Activated T-helper 1 cell treated with anti-CD3 and anti-CD28 coated beads, Interleukin-12 subunit alpha, Interleukin-12 subunit beta, Interleukin-2, Interleukin-4 antibody, amounts not matched to agents 30 ng/mL and 10 ng/mL and 1 ng/mL, durations not matched to agents 14 hours and 24 hours and 36 hours (primary cell): ENCODE measurements at regions not wholly inside any gene's neighbourhood (a gene's known extent, or its start where the extent isn't known, plus 50 kb on each side); places are given as distances from the start of the nearest gene placed in this dataset.

ENCODE experiments used
- DNase-seq: peaks from one replicate; pipeline ENCODE4 v3.0.0; 2021; ENCODE audit warnings: low spot score
- H3K27ac Mint-ChIP-seq: one replicate; pipeline ENCODE4 v1.8.0; 2021; ENCODE audit warnings: mild to moderate bottlenecking, mixed read lengths
- H3K27me3 Mint-ChIP-seq: one replicate; pipeline ENCODE4 v1.8.0; 2022; ENCODE audit warnings: mild to moderate bottlenecking, moderate library complexity, mixed read lengths; ENCODE audit not compliant: insufficient read depth
- H3K36me3 Mint-ChIP-seq: one replicate; pipeline ENCODE4 v1.8.0; 2021; ENCODE audit warnings: low read depth, mixed read lengths
- H3K4me1 Mint-ChIP-seq: one replicate; pipeline ENCODE4 v1.8.0; 2021; ENCODE audit warnings: low read depth, mixed read lengths
- H3K4me3 Mint-ChIP-seq: one replicate; pipeline ENCODE4 v1.8.0; 2021; ENCODE audit warnings: mild to moderate bottlenecking, moderate library complexity, mixed read lengths
- H3K9me3 Mint-ChIP-seq: one replicate; pipeline ENCODE4 v1.8.0; 2021; ENCODE audit warnings: mixed read lengths
- intact Hi-C: fragments of 100-400 bp; cut with micrococcal nuclease; formaldehyde crosslinking; loops from one replicate; pipeline ENCODE4 v1.15.1; 2024

DNA sequence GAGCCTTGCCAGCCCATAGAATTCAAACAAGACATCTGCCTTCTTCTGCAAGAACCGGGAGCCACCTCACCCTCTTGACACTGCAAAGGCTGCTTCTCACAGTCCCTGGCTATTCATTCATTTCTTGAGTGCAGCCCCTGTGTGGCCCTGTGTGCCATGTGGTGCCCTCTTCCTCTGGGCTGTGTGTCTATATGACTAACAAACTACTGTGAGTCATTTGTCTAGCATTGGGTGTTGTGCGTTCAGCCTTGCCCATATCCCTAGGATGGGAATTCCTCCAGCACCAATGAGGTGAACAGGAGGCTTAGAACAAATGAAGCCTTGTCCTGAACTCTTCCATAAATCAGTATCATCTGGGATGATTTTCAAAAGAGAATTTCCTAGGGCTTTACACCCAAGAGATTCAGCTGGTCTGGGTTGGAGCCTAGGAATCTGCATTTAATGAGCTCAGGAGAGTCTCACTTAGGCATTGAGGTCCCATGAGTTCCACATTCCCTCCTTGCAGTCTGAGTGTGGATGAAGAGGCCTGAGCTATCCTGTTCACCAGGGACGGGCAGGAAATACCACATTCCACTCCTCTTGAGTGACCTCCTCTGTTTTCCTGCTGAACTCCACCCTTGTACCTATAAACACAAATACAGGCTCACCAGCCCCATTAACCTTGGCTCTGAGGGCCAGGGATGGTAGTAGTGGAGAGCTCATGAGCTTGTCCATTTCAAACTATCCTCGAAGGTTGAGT lies 308.7 kb upstream of the N4BP1 start:
- H3K27ac Mint-ChIP-seq, result no peak overlapping the region

GRCh38 chr16:48916566-48916965 lies 306.6 kb upstream of the N4BP1 start:
- Mint-ChIP-seq H3K9me3 (no peaks in the 10 kb centered on the region), H3K4me3 (no peak overlapping the region), H3K27ac (no peak overlapping the region), H3K36me3 (no peaks in the 10 kb centered on the region), H3K27me3 (no peaks in the 10 kb centered on the region), H3K4me1 (no peaks in the 10 kb centered on the region)
- no peak for DNase-seq
- intact Hi-C loops, result no loop called here

More for the DNA sequence above, 308.7 kb upstream of the N4BP1 start:
- no peak for DNase-seq
- Mint-ChIP-seq H3K27me3 (no peaks in the 10 kb centered on the region), H3K9me3 (no peaks in the 10 kb centered on the region), H3K4me3 (no peak overlapping the region), H3K4me1 (no peaks in the 10 kb centered on the region), H3K36me3 (no peaks in the 10 kb centered on the region)
- intact Hi-C loops, result no loop called here

DNA sequence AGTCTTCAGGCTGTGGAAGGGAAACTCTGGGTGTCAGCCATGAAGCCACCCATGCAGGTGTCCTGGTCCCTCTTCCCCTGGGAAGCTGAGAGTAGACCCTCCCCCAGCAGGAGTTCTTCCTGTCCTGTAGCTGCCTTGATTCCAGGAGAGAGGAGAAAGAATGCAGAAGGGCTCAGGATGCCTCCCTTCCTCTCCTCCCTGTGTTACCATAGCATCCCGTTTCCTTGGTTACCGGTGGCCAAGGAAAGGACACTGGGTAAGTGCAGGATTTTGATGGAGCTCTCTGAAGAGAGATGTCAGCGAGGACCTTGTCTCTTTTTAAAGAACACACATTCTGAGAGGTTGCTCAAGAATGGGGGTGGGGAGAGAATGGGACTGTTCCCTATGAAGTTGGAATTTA lies 304.1 kb upstream of the N4BP1 start:
- no peak for DNase-seq
- H3K27ac Mint-ChIP-seq, result no peak overlapping the region
- no peaks in the 10 kb centered on the region for H3K9me3 Mint-ChIP-seq
- no peak overlapping the region for H3K4me3 Mint-ChIP-seq
- no peaks in the 10 kb centered on the region for H3K4me1 Mint-ChIP-seq
- no peaks in the 10 kb centered on the region for H3K36me3 Mint-ChIP-seq
- H3K27me3 Mint-ChIP-seq, result no peaks in the 10 kb centered on the region
- intact Hi-C loops, result no loop called here

DNA sequence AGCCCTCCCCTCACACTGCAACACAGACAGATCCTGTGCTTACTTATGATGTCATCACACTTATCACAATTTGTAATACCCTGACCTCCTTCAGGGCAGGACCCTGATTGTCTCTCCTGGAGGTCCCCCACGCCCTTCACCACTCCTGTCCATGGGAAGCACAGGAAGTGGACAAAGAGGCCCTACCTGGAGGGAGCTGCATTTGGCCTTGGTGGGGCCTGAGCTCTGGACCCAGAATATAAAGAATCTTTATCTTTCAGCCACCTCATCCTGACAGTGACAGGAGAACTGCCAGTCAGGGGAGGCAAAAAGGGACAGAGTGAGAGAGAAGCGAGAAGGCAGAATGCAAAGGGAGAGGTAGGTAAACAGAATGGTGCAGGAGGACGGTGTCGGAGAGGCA lies 303.4 kb upstream of the N4BP1 start:
- no peak for DNase-seq
- Mint-ChIP-seq H3K27me3 (no peaks in the 10 kb centered on the region), H3K27ac (no peak overlapping the region), H3K9me3 (no peaks in the 10 kb centered on the region), H3K36me3 (no peaks in the 10 kb centered on the region), H3K4me3 (no peak overlapping the region), H3K4me1 (no peaks in the 10 kb centered on the region)
- intact Hi-C loops, result no loop called here

DNA sequence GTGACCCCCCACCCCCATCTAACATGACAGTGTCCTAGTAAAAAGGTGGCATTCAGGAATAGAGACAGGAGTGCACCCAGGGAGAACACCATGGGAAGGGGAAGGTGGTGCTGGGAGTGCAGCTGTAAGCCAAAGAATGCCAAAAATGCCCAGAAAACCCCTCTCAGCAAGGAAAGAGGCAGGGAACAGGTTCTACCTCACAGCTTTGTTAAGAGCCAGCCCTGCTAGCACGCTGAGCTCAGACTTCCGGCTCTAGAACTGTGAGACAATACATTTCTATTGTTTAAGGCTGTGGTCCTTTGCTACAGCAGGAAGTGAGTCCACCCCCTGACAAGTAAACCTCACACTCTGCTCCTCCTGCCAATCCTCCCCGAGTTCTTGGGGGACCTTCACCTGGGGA lies 302.4 kb upstream of the N4BP1 start:
- Mint-ChIP-seq H3K9me3 (no peaks in the 10 kb centered on the region), H3K4me1 (no peaks in the 10 kb centered on the region), H3K36me3 (no peaks in the 10 kb centered on the region), H3K27ac (no peak overlapping the region), H3K4me3 (no peak overlapping the region), H3K27me3 (peaks cover 1% of the 10 kb centered on the region)
- intact Hi-C loops, result no loop called here
- no peak for DNase-seq

DNA sequence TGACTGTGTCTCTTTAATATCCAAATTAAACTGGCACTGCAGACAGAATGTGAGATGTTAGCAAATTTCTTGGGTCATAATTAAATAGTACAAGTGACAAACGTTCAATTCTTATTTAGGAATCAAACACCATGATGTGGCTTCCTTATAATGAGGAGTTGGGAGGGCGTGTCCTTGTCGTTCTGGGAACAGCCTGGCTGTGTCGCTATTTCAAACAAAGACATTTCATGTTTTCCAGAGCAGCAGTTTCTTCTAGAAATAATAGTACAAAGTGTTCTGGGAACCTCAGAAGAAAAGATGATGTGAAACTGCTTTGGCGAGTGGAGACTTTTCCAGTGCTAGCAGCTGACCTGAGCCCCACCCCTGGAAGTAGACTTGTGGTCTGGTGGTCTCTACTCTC lies 301.7 kb upstream of the N4BP1 start:
- Mint-ChIP-seq H3K36me3 (no peaks in the 10 kb centered on the region), H3K4me1 (no peaks in the 10 kb centered on the region), H3K27ac (no peak overlapping the region), H3K4me3 (no peak overlapping the region), H3K9me3 (no peaks in the 10 kb centered on the region), H3K27me3 (peaks cover 1% of the 10 kb centered on the region)
- no peak for DNase-seq
- intact Hi-C loops, result no loop called here

DNA sequence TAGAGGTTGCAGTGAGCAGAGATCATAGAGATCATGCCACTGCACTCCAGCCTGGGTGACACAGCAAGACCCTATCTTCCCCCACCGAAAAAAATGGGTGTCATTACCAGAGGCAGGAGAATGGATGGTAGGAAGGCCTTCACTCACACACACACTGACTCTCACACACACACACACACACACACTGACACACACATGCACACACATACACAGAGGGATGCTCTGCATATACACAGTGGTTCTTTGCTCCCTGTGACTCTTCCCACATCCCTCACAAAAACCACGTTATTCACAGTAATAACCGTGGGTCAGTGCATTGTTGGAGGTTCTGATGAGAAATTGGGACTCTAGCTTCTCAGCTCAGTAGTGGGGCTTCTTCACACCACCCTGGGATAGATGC lies 300.2 kb upstream of the N4BP1 start:
- H3K4me1 Mint-ChIP-seq, result no peaks in the 10 kb centered on the region
- no peak overlapping the region for H3K4me3 Mint-ChIP-seq
- H3K36me3 Mint-ChIP-seq, result no peaks in the 10 kb centered on the region
- H3K9me3 Mint-ChIP-seq, result no peaks in the 10 kb centered on the region
- intact Hi-C loops, result no loop called here
- peaks cover 1% of the 10 kb centered on the region for H3K27me3 Mint-ChIP-seq
- no peak overlapping the region for H3K27ac Mint-ChIP-seq
- no peak for DNase-seq

DNA sequence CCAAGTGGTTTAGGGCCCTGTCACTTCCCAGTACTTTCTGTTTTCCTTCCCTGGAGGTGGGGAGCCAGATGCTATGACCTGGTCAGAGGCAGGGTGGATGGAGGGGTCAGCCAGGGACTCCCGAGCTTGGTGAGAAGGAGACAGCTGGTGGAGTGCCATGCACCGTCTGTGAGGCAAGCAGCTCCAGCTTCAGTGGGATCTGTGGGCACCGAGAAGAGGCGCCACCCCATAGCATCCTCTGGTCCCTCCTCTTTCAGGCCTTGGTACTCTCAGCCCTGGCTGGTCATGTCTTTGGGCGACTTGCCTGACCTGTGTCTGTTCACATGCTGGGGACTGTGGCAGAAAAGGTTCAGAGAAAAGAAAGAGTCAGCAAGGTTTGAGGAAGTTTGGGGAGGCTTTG lies 299.3 kb upstream of the N4BP1 start:
- H3K4me3 Mint-ChIP-seq, result no peak overlapping the region
- no peak for DNase-seq
- intact Hi-C loops, result no loop called here
- H3K27ac Mint-ChIP-seq, result no peak overlapping the region
- H3K9me3 Mint-ChIP-seq, result no peaks in the 10 kb centered on the region
- H3K4me1 Mint-ChIP-seq, result no peaks in the 10 kb centered on the region
- H3K36me3 Mint-ChIP-seq, result no peaks in the 10 kb centered on the region
- H3K27me3 Mint-ChIP-seq, result peaks cover 1% of the 10 kb centered on the region

GRCh38 chr16:48907906-48908634 lies 298.1 kb upstream of the N4BP1 start:
- DNase-seq, result no peak
- Mint-ChIP-seq H3K9me3 (no peaks in the 10 kb centered on the region), H3K36me3 (no peaks in the 10 kb centered on the region), H3K27me3 (peaks cover 1% of the 10 kb centered on the region), H3K27ac (no peak overlapping the region), H3K4me1 (no peaks in the 10 kb centered on the region), H3K4me3 (no peak overlapping the region)
- intact Hi-C loops, result no loop called here

GRCh38 chr16:48905632-48906505 lies 295.9 kb upstream of the N4BP1 start:
- Mint-ChIP-seq H3K27me3 (peaks cover 1% of the 10 kb centered on the region), H3K4me1 (no peaks in the 10 kb centered on the region), H3K9me3 (no peaks in the 10 kb centered on the region), H3K36me3 (no peaks in the 10 kb centered on the region), H3K27ac (no peak overlapping the region), H3K4me3 (no peak overlapping the region)
- DNase-seq, result no peak
- intact Hi-C loops, result no loop called here

DNA sequence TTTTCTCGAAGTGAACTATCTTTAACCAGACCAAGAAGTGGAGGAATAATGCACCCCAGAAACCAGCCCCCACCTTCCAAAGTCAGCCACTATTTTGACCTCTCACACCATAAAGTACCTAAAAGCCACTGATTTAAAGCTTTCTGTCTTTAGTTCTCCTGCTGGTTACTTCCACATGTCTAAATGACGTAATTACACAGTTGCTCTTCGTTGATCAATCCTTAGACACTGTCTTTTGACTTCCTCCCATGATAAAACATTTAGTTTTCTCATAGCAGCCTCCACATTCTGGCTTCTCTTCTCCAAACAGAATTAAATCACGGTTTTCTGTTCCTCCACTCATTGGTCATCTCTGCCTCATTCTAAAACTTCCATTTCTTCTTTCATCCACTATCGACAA lies 294.4 kb upstream of the N4BP1 start:
- no peaks in the 10 kb centered on the region for H3K36me3 Mint-ChIP-seq
- H3K9me3 Mint-ChIP-seq, result no peaks in the 10 kb centered on the region
- no peak overlapping the region for H3K27ac Mint-ChIP-seq
- no peak overlapping the region for H3K4me3 Mint-ChIP-seq
- no peak for DNase-seq
- intact Hi-C loops, result no loop called here
- no peaks in the 10 kb centered on the region for H3K4me1 Mint-ChIP-seq
- H3K27me3 Mint-ChIP-seq, result peaks cover 1% of the 10 kb centered on the region

DNA sequence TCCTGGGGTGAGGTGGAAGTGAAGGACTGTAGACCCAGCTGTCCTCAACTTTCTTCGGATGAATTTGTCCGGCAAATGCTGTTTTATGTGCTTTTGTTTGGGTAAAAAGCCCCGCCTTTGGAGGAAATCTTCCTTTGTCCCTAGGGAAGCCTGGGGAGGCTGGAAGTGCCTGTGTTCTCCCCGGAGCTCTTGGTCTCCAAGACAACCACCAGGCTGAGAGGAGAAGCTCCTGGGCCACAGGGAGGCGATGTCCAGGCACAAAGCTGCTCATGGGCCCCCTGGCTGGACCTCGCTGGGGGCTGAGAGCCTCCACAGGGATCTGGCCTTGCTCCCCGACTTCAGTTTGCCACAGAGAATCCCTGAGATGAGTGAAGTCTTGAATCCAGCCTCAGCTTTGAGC lies 293.1 kb upstream of the N4BP1 start:
- no peak overlapping the region for H3K27ac Mint-ChIP-seq
- no peaks in the 10 kb centered on the region for H3K36me3 Mint-ChIP-seq
- no peak for DNase-seq
- H3K27me3 Mint-ChIP-seq, result peaks cover under 1% of the 10 kb centered on the region
- H3K4me3 Mint-ChIP-seq, result no peak overlapping the region
- intact Hi-C loops, result no loop called here
- H3K9me3 Mint-ChIP-seq, result no peaks in the 10 kb centered on the region
- no peaks in the 10 kb centered on the region for H3K4me1 Mint-ChIP-seq
